Femur (tissue), 1 donor: ENCODE measurements at regions not wholly inside any gene's neighbourhood (a gene's known extent, or its start where the extent isn't known, plus 50 kb on each side); places are given as distances from the start of the nearest gene placed in this dataset.
"Not testable (repeated sequence)": the region's sequence is repeated elsewhere in the genome, so short reads cannot be mapped to it uniquely, and the experiment has no call there.

ENCODE experiments used
- DNase-seq: peaks from one replicate; pipeline ENCODE4 v3.0.0-alpha.2; 2017

DNA sequence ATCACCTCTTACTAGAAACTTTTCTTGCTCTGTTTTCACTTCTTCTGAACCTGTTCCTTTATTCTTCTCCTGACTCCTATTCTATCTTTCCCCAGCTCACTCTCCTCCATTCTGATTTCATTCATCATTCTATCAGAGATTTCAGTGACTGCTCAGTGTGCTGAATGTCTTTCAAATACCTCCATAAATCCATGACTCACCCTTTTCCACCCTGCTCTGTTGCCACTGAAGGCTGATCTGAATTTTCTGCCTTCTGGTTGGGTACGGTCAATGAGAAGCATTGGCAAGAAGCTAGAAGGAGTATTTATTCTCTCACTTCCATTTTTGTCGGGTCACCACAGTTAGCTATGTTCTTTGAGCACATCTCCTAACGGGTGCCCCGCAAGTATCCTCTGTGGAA is 265.9 kb downstream of the CBLL2 start:
- DNase-seq = no peak

DNA sequence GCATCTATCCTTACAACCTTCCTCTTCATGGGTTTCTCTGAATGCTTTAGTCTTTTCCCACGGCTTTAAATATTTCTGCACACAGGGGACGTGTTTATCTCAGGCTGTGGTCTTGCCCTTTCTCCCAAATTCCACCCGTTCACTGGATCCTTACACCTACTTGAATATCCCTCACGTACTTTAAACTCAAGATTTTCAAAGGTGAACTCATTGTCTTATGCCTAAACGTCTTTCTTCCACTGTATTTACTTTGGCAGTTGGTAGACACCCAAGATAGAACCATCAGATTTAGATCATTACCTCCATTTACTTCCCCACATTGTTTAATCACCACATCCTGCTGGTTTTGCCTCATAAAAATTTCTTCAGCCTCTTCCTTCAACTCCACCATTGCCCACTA is 269.2 kb downstream of the CBLL2 start:
- no peak for DNase-seq

DNA sequence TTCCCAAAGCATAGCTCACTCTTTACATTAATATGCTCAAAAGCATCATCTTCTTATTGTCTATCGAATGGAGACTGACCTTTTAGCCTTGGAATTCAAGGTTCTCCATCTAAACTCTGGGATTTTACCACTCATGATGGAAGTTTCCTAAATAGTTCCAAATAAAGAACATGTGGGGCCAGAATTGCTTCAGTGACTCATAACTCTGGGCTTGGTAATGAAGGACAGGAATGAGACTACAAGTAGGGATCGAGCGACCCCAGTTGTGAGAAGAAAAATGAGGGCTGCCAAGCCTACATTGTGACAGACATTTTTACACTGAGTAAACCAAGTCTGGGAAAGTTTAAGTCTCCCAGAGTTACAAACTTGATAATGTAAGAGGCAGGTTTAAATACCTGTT is 269.9 kb downstream of the CBLL2 start:
- DNase-seq = no peak

DNA sequence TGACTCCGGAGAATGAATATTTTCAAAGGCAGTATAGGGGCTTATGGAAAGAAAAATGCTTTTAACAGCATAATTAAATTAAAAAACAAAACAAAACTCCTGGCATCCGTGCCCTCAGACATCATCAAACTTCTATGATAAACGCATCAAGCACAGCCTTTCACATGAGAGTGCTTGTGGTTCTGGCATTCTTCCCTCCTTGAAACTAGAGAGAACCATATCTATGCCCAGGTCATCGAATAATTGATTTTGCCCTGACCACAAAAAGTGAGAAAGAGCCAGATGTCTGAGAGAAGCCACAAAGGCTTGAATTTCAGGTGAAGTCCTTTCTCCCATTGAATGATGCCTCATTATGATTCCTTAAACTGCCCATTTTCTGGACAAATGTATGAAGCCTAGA is 286.8 kb downstream of the CBLL2 start:
- DNase-seq = no peak

DNA sequence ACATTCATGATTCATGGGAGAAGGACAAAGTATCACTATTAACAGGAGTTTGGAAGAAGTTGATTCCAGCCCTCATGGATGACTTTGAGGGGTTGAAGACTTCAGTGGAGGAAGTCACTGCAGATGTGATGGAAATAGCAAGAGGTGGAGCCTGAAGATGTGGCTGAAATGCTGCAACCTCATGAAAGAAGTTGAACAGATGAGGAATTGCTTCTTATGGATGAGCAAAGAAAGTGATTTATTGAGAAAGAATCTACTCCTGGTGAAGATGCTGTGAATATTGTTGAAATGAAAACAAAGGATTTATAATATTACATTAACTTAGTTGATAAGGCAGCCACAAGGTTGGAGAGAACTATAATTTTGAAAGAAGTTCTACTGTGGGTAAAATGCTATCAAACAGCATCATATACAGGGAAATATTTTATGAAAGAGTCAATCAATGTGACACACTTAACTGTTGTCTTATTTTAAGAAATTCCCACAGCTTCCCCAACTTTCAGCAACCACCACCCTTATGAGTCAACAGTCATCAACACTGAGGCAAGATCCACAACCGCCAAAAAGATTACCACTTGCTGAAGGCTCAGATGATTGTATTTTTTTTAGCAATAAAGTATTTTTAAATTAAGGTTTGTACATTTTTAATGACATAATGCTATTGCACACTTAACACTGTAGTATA is 302.6 kb downstream of the CBLL2 start:
- DNase-seq = no peak

DNA sequence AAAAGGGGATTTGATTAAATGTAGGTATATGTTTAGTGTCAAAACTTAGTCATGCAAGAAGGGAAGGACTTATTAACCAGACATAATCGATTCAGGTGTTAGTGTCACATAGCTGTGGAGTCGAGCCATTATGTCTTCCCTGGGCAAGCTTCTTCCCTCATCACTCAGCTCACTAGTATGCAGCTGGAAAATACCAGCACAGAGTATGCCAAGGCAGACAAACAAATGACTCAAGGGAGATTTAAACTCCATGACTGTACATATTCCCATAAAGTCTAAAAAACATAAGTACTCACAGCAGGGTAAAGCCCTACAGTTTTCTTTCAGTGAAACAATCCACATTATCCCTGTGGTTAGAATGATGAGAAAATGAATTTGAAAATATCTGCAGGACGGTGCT is 304.5 kb downstream of the CBLL2 start:
- DNase-seq = no peak

DNA sequence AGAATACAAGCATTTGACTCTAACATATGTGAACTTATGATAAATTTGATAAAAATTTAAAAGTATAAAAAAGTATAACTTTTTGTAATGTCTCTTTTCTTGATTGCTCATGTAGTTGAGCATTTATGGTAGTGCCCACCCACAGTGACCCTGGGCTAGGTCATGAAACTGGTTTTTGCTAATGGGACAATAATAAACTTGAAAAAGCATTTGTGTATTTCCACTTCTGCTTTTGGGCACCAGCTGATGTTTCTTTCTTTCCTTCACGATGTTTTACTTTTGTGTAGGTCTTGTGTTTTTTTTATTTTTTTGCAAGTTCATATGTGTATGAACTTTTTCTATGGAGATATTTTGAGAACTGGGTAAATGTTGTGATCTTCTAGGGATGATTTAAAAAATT is 313.1 kb downstream of the CBLL2 start:
- no peak for DNase-seq

DNA sequence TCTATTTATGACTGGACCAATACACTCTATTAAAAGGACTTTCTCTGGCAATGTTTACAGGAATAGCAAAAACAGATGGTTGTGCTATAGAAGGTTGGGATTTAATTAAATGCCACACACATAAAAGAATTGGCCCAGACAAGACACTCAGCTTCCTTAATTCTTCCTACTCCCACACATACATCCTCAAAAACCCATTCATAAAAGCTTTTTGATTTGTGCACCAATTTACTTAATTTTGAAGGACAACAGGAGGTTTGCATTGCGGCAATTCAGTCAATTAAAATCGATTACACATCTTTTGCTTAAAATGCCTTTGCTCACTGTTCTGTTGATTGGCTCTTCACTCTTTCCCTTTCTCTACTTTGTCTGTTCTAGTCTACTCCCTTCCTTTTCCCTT is 317.1 kb downstream of the CBLL2 start:
- DNase-seq = no peak

DNA sequence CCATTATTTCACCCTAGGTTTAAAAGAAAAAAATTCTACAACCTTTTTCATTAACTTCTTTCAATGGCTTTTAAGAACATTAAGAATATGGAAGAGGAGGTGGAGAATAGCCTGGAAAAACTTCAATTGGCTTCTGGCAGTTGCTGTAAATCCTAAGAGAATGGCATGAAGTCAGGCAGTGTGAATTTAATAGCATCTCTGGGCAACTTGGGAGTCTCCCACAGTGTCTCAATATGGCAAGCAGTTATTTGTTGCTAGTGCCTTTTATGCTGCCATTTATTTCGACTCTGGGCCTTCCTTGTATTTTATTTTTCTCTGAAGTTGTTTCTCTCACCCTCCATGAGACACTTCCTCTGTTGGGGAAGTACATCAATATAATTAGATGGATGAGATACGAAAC is 322.1 kb downstream of the CBLL2 start:
- DNase-seq = no peak

DNA sequence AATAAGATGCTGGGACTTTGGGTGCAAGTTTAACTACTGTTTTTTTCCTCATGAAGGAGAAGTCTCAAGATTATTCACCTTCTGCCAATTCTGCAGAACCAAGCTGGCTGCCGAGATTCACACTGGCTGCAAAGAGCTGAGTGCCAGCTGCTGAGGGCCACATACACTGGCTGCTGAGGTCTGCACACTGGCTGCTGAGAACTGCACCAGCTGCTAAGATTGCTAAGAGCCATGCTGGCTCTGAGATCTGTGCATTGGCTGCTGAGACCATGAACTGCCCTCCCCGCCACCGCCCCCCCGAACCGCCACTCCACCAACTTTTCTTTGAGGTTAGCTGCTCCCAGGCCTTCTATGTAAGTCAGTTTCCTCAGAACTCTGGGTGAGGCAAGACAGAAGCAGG is 330.3 kb downstream of the CBLL2 start:
- no peak for DNase-seq

DNA sequence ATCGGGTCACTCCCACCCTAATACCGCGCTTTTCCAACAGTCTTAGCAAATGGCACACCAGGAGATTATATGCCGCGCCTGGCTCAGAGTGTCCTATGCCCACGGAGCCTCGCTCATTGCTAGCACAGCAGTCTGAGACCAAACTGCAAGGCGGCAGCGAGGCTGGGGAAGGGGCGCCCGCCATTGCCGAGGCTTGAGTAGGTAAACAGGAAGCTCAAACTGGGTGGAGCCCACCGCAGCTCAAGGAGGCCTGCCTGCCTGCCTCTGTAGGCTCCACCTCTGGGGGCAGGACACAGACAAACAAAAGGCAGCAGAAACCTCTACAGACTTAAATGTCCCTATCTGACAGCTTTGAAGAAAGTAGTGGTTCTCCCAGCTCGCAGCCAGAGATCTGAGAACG is 336.7 kb downstream of the CBLL2 start:
- DNase-seq = not testable (repeated sequence)

DNA sequence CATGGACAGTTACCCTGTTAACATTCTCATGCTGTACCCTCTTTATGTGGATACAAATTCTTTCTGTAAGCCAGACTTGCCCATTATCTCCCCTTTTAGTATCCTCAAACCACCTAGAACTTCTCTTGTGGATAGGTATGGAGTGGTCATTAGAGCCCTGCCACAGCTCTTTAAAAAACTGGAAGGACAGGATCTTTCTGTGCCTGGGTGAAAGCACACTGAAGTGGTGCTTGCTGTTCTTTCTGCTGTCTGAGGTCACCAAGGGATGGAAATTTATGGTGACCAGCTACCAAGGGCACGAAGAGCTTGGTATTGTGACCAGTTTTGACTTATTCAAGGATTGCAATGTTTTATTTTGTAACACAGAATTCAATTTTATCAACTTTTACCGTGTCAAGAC is 344.2 kb downstream of the CBLL2 start:
- no peak for DNase-seq

DNA sequence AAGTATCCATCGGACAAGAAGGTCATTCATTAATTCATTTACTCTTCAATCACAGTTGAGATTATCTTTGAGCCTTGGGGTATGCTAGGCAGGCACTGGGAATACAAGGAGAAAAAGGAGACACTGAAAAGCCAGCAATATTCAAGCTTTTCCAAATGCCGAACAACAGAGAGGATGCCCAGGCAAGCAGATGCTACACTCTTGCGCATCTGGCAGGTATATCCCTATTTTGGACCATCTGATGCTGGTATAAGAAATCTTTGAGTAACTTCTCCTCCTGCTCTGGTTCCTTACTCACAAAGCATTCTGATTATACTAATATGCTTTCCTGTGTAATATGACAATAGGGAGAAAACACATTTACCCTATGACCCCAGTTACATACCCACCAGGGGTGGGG is 354.9 kb downstream of the CBLL2 start:
- DNase-seq = no peak

DNA sequence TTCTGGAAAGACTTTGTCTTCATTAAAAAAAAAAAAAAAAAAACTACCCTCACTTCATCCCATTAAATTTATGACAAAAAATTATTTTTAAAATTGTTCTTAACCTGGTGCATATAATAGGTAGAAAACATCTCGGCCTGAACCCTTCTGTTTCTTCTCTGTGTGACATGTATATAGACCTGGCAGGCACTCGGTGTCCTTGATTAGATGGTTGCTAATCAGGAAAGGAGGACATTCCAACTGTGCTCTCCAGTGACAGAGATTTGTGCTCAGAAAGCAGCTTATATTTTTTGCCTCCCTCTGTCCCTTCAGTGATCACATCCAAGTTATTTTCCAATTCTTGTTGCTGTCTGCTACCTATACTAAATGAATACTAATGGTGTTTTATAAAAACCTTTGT is 355.6 kb downstream of the CBLL2 start:
- no peak for DNase-seq

DNA sequence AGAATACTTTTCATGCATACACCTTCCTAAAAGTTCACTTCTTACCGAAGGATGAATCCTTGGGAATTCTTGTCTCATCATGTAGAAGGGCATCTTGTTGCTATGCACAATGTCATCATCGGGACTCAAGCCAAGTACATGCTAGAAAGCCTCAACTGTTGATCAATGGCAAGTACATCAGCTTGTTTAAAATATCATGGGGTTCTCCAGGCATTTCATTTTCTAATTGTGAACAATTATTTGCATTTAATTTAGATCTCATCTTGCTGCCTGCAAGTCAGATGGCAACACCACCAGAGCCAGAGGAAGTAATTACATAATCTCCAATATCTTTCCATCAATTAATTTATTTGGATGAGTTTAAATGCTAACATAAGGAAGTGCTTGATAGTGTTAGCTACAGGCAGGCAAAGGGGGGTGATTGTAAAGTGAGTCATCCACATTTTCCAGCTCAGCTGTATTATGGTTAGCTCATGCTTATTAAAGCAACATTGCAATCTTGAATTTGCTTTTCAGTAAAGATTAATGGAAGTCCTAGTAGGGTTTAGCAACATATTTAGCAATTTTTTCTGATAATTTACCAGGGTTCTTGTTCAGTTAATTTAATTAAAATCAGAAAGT is 356.5 kb downstream of the CBLL2 start:
- no peak for DNase-seq

DNA sequence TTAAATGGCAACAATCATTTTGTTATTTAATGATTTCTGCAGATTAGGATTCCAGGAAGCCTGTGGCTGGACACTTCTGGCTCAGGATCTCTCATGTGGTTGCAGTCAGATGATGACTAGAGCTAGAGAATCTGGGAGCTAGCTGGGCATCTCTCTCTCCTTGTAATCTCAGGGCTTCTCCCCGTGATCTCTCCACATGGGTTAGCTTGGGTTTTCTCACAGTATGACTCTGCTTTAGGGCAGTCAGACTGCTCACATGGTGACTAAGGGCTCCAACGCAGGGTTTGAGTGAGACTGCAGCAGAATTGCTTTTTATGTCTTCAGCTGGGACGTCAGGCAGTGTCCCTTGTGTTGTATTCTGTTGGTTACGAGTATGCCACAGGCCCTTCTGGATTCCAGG is 361.4 kb downstream of the CBLL2 start:
- DNase-seq = no peak

DNA sequence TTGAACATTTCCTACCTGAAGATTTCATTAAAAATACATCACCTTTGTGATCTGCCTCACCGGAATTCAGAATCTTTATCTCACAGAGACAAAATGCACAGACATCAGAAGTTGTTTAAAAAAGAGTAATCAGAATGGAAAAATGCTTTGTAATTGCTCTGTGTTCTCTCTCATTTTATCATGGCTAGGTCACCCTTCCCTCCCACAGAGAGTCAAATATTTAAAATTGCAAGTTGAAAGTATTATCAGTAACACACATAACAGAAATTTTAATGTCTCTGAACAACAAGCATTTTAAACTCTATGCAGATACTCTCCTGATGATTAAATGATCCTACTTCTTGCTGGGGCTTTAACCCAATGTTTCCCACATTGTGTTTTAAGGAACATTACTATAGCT is 362.0 kb downstream of the CBLL2 start:
- DNase-seq = no peak

DNA sequence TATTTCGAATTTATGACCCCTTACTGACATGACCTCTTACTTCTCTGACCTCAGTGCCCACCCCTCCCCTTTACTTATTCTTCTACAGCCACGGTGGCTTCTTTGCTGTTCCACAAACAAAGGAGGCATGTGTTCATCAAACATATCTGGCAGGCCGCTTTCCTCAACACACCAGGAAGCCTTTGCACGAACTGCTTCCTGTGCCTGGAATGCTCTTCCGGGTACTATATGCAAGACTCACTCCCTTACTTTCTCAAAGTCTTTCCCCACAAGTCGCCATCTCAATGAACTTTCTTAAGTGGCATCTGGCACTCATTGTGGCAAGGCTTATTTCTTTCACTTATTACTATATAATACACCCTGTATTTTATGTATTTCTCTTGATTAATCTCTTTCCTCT is 351.5 kb upstream of the DDX53 start:
- no peak for DNase-seq

DNA sequence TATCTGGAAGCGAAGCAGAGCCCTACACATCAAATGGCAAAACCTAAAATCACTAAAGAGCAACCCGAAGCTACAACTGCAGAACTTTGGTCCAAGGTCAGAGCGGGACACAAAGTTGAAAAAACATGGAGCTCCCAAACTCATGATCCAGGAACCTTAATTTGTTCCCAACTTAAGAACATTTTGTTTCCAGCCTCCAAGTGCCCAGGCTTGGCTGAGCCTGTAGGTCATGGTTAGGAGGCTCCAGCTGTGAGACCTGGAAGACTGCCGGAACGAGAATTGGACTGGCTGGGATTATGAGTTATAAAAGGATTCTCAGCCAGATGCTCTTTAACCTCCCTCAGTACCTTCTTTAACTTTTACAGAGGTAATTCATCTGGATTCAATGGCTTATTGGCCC is 349.1 kb upstream of the DDX53 start:
- DNase-seq = no peak

DNA sequence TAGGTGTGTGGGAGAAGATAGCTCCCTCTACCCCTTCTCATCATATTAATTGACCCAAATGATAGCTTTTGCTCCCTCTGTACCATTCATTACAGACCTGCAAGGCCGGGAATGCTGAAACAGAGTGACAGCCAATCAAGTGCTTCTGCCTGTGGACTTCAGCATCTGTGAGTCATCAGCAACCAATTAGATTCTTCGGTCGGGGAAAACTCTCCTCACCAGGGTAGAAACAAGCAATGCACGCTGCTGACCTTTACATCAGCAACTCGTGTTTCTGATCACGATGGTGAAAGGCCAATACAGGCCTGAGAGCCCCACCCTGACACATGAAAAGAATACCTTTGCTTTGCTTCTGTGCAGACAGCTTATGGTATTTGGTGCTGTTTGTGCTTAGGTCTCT is 347.2 kb upstream of the DDX53 start:
- DNase-seq = no peak

DNA sequence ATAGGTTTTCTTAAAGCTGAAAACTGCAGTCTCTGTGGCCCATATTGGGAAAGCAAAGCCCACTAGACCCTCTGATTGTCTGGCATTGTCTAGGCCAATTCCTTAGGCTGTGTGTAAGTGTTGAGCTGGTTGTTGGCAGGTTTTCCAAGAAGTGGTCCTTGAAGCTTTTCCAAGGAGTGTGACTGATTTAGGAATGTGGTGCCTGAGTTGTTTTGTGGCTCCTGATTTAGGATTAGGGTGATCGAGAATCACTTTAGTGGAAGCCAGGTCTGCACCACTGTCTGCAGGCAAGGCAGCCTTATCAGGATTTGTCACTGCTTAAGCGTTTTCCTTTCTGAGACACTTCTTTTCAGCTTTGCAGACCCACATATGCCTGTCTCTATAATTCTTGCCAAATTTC is 339.0 kb upstream of the DDX53 start:
- DNase-seq = no peak

DNA sequence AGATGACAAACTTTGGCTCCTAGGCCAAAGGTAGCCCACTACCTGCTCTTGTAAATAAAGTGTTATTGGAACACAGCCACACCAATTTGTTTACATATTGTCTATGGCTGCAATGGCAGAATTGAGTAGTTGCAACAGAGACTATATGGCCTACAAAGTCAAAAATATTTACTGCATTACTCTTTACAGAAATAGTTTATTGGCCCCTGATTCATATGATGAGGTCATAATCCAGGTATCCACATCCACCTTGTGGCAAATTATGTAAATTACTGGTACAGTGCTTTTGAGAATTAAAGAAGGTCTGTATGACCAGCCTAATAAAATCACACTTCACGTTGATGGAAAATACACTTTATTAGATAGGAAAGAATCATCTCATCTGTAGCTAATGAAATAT is 337.0 kb upstream of the DDX53 start:
- DNase-seq = no peak

DNA sequence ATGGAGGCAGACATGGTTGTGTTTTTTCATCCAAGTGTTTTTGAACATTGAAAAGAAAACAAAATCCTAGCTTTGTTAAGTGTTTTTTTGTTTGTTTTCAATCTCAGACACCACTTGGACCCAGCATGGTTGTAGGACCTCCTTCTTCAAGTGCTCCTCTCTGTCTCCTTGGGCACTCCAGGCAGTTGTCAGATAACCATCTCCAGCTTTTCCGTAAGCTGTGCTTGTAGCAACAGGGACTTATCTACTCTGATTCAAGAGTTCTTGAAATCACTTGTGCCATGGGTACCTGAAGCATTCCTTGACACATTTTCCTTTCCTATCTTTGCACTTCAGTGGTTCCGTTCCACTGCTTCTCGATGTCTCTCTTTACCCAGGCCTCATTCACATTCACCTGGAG is 334.9 kb upstream of the DDX53 start:
- no peak for DNase-seq

DNA sequence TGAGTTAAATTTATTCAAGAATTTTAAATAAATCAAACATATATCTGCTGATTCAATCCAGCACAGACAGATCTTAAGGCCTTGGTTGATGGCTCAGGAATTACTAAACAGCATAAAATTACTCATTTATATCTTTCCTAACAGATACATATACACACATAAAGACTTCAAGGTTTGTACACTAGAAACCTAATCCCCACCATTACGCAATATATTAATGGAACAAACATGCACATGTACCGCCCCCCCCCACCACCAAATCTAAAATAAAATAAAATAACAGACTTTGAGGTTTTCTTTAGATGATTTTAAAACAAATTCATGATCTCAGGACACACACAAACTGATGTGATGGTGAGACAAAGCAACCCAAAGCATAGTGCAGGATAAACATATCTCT is 333.9 kb upstream of the DDX53 start:
- no peak for DNase-seq

DNA sequence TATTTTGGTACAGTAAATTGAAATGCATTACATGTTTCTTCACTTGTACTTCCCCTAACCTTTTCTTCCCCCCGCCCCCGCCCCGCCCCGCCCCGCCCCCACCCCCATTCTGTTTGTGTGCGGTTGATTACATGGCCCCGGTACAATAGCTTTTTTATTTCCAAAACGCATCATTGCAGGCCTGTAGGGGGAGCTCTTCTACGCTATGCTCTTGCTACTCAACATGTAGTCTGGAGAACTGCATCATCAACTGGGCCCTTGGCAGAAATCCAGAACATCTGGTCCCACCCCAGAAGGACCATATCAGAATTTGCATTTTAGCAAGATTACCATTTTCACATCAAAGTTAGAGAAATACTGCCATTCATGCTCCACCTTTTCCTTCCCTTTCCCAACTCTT is 333.3 kb upstream of the DDX53 start:
- no peak for DNase-seq
